Chondrocyte (in vitro differentiated cells): ENCODE measurements at regions not wholly inside any gene's neighbourhood (a gene's known extent, or its start where the extent isn't known, plus 50 kb on each side); places are given as distances from the start of the nearest gene placed in this dataset.
"Not testable (repeated sequence)": the region's sequence is repeated elsewhere in the genome, so short reads cannot be mapped to it uniquely, and the experiment has no call there.

Experiments
- DNase-seq: peaks from one replicate; pipeline ENCODE4 v3.0.0; 2021; ENCODE audit warnings: mixed read lengths, low spot score
- H3K27ac Mint-ChIP-seq: one replicate; pipeline ENCODE4 v1.8.0; 2021; ENCODE audit warnings: mild to moderate bottlenecking, moderate library complexity, mixed read lengths; ENCODE audit not compliant: unreplicated experiment
- H3K27me3 Mint-ChIP-seq: 2 replicates; pipeline ENCODE4 v1.8.0; 2021; ENCODE audit warnings: low read depth, mixed read lengths
- H3K36me3 Mint-ChIP-seq: 2 replicates; pipeline ENCODE4 v1.8.0; 2021; ENCODE audit warnings: low read depth, mixed read lengths
- H3K4me1 Mint-ChIP-seq: 2 replicates; pipeline ENCODE4 v1.8.0; 2021; ENCODE audit warnings: low read depth, mild to moderate bottlenecking, mixed read lengths
- H3K4me3 Mint-ChIP-seq: one replicate; pipeline ENCODE4 v1.8.0; 2021; ENCODE audit warnings: mild to moderate bottlenecking, moderate library complexity, mixed read lengths; ENCODE audit not compliant: unreplicated experiment
- H3K9me3 Mint-ChIP-seq: 2 replicates; pipeline ENCODE4 v1.8.0; 2021; ENCODE audit warnings: low read depth, mixed read lengths
- CTCF ChIP-seq: fragments of 200-600 bp; sonication (generic); IDR thresholded peaks from 2 replicates; pipeline ENCODE4 v1.5.0; 2021; ENCODE audit warnings: antibody characterized with exemption, mild to moderate bottlenecking, moderate library complexity

GRCh38 chr12:25315388-25315787, 64.7 kb upstream of the KRAS start:
- H3K27ac Mint-ChIP-seq, result no peak overlapping the region
- H3K9me3 Mint-ChIP-seq, result peaks cover 8% of the 10 kb centered on the region
- H3K4me1 Mint-ChIP-seq, result peaks cover 19% of the 10 kb centered on the region
- no peak overlapping the region for H3K4me3 Mint-ChIP-seq
- no peak for DNase-seq
- TF ChIP-seq CTCF, result no peak
- H3K27me3 Mint-ChIP-seq, result no peaks in the 10 kb centered on the region
- no peaks in the 10 kb centered on the region for H3K36me3 Mint-ChIP-seq

GRCh38 chr12:25313266-25313990, 62.7 kb upstream of the KRAS start:
- not testable (repeated sequence) for H3K36me3 Mint-ChIP-seq, H3K27me3 Mint-ChIP-seq, H3K27ac Mint-ChIP-seq, H3K9me3 Mint-ChIP-seq, DNase-seq, H3K4me1 Mint-ChIP-seq, H3K4me3 Mint-ChIP-seq

- H3K27me3 Mint-ChIP-seq, result no peaks in the 10 kb centered on the region
- H3K9me3 Mint-ChIP-seq, result peaks cover 9% of the 10 kb centered on the region
- no peak overlapping the region for H3K27ac Mint-ChIP-seq
- H3K4me1 Mint-ChIP-seq, result peaks cover 4% of the 10 kb centered on the region
- TF ChIP-seq CTCF, result no peak
- peaks cover under 1% of the 10 kb centered on the region for H3K36me3 Mint-ChIP-seq
- no peak for DNase-seq
- no peak overlapping the region for H3K4me3 Mint-ChIP-seq
Observed at GRCh38 chr12:25311506-25311905, 60.8 kb upstream of the KRAS start.

GRCh38 chr12:25310071-25310470, 59.3 kb upstream of the KRAS start:
- not testable (repeated sequence) for H3K27me3 Mint-ChIP-seq, H3K27ac Mint-ChIP-seq, H3K36me3 Mint-ChIP-seq, H3K4me3 Mint-ChIP-seq, DNase-seq, H3K4me1 Mint-ChIP-seq
- H3K9me3 Mint-ChIP-seq, result peaks cover 17% of the 10 kb centered on the region

- H3K36me3 Mint-ChIP-seq, result peaks cover 3% of the 10 kb centered on the region
- peaks cover 7% of the 10 kb centered on the region for H3K27me3 Mint-ChIP-seq
- H3K4me3 Mint-ChIP-seq, result no peak overlapping the region
- TF ChIP-seq CTCF, result no peak
- H3K4me1 Mint-ChIP-seq, result peaks cover 4% of the 10 kb centered on the region
- no peak for DNase-seq
- peaks cover 9% of the 10 kb centered on the region for H3K9me3 Mint-ChIP-seq
- H3K27ac Mint-ChIP-seq, result no peak overlapping the region
Observed at GRCh38 chr12:25308756-25309155, 58.0 kb upstream of the KRAS start.

- Mint-ChIP-seq H3K4me3 (no peak overlapping the region), H3K36me3 (peaks cover 3% of the 10 kb centered on the region), H3K27ac (no peak overlapping the region), H3K9me3 (peaks cover 9% of the 10 kb centered on the region), H3K27me3 (peaks cover 8% of the 10 kb centered on the region), H3K4me1 (peaks cover 4% of the 10 kb centered on the region)
- no peak for DNase-seq
- TF ChIP-seq CTCF, result no peak
Observed at GRCh38 chr12:25307818-25308217, 57.1 kb upstream of the KRAS start.
